Cardiac muscle cell (in vitro differentiated cells and primary cell): ENCODE measurements at regions not wholly inside any gene's neighbourhood (a gene's known extent, or its start where the extent isn't known, plus 50 kb on each side); places are given as distances from the start of the nearest gene placed in this dataset.
"Not testable (repeated sequence)": the region's sequence is repeated elsewhere in the genome, so short reads cannot be mapped to it uniquely, and the experiment has no call there.

Experiments
- DNase-seq, 2 donors: peaks; one replicate each; pipeline versions ENCODE4 v3.0.0 to v3.0.0-alpha.2; 2010 to 2017; ENCODE audit warnings: low read depth in 1 of 2, low spot score in 1 of 2
- H3K27ac ChIP-seq: fragments of 200-600 bp; sonication (generic); 2 replicates; pipeline ENCODE4 v1.5.1; 2016
- H3K27me3 ChIP-seq: fragments of 200-600 bp; sonication (generic); 2 replicates; pipeline ENCODE4 v1.6.0; 2016; ENCODE audit warnings: control low read depth
- H3K36me3 ChIP-seq: fragments of 200-600 bp; sonication (generic); 2 replicates; pipeline ENCODE4 v1.5.1; 2016; ENCODE audit warnings: control low read depth
- H3K4me1 ChIP-seq: fragments of 200-600 bp; sonication (generic); 2 replicates; pipeline ENCODE4 v1.8.1; 2017; ENCODE audit warnings: low read depth, mild to moderate bottlenecking, mixed run types
- H3K4me3 ChIP-seq: fragments of 200-600 bp; sonication (generic); 2 replicates; pipeline ENCODE4 v1.5.1; 2016; ENCODE audit warnings: mild to moderate bottlenecking
- H3K9me3 ChIP-seq: fragments of 200-600 bp; sonication (generic); 2 replicates; pipeline ENCODE4 v1.5.1; 2017; ENCODE audit warnings: low read depth, mild to moderate bottlenecking, control low read depth
- CTCF ChIP-seq: IDR thresholded peaks from 2 replicates; pipeline ENCODE4 v1.5.1; 2012; ENCODE audit warnings: low read depth, mild to moderate bottlenecking, low read length

DNA sequence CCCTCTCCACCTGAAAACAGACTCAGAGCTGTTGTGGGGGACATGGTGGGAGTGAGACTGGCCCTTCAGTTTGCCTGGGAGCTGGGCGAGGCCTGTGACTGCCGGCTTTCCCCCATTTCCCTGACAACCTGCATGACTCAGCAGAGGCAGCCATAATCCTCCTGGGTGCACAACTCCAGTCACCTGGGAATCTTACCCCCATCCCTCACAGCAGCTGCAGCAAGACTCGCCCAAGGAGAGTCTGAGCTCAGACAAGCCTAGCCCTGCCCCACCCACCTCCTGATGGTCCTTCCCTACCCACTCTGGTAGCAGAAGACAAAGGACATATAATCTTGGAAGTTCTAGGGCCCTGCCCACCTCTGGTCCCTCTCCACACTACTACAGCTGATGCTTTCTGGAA lies 207.3 kb upstream of the ARID2 start:
- TF ChIP-seq CTCF: no peak
- no peak for DNase-seq
- Histone ChIP-seq H3K4me3 (no peak overlapping the region), H3K27ac (no peak overlapping the region), H3K36me3 (no peaks in the 10 kb centered on the region), H3K9me3 (no peaks in the 10 kb centered on the region), H3K27me3 (no peaks in the 10 kb centered on the region), H3K4me1 (no peaks in the 10 kb centered on the region)

- H3K27me3 ChIP-seq, H3K36me3 ChIP-seq, H3K4me3 ChIP-seq: not testable (repeated sequence)
These were observed 202.7 kb upstream of the ARID2 start for GRCh38 chr12:45526823-45527222.

DNA sequence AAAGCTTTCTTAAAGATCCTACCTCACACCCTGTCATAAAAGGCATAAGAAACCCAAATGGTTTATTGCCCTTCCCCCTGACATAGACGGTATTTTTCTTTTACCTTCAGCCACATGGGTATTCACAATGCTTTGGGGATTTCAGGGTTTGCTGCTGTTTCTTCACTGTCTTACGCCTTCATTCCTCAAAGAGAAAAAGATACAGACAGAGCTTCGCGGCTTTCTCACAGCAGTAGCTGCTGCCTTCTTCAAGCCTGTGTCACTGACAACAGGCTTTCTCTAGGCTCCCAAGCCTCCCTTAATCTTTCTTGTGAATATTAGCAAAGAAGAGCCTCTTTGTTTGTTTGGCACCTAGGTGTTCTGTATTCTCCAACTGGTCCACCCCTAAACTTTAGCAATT lies 197.4 kb upstream of the ARID2 start:
- no peaks in the 10 kb centered on the region for H3K27me3 ChIP-seq
- no peak overlapping the region for H3K4me3 ChIP-seq
- H3K9me3 ChIP-seq: no peaks in the 10 kb centered on the region
- H3K36me3 ChIP-seq: no peaks in the 10 kb centered on the region
- H3K27ac ChIP-seq: no peak overlapping the region
- no peak for TF ChIP-seq CTCF
- peaks cover 4% of the 10 kb centered on the region for H3K4me1 ChIP-seq
- peak in 1 of 2 donors; percentile 14 for DNase-seq

More at GRCh38 chr12:45526823-45527222, 202.7 kb upstream of the ARID2 start:
- not testable (repeated sequence) for H3K9me3 ChIP-seq, H3K4me1 ChIP-seq, H3K27ac ChIP-seq, DNase-seq

GRCh38 chr12:45535610-45536180 lies 193.8 kb upstream of the ARID2 start:
- no peaks in the 10 kb centered on the region for H3K36me3 ChIP-seq
- no peaks in the 10 kb centered on the region for H3K27me3 ChIP-seq
- no peaks in the 10 kb centered on the region for H3K9me3 ChIP-seq
- H3K4me1 ChIP-seq: peaks cover 4% of the 10 kb centered on the region
- no peak overlapping the region for H3K4me3 ChIP-seq
- TF ChIP-seq CTCF: no peak
- DNase-seq: no peak
- no peak overlapping the region for H3K27ac ChIP-seq

DNA sequence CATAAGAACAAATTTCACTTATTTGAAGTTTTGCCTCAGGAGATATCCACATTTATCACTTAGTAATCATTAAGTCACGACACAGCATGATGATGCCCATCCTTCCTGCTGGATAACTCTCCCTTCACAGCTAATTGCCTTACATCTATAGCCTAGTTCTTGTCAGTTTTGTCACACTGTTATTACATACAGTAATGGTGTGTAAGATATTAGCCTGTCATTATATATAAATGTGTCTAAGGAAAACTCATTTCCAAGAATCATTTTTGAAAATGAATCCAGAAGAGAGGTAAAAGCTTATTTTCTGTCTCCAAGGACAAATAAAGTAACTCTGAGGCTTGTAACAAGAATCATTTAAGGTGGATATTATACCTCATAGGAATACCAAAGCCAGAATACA lies 193.2 kb upstream of the ARID2 start:
- no peaks in the 10 kb centered on the region for H3K36me3 ChIP-seq
- H3K4me3 ChIP-seq: no peak overlapping the region
- no peak overlapping the region for H3K27ac ChIP-seq
- H3K27me3 ChIP-seq: no peaks in the 10 kb centered on the region
- H3K9me3 ChIP-seq: no peaks in the 10 kb centered on the region
- TF ChIP-seq CTCF: no peak
- no peak for DNase-seq
- H3K4me1 ChIP-seq: peaks cover 4% of the 10 kb centered on the region

DNA sequence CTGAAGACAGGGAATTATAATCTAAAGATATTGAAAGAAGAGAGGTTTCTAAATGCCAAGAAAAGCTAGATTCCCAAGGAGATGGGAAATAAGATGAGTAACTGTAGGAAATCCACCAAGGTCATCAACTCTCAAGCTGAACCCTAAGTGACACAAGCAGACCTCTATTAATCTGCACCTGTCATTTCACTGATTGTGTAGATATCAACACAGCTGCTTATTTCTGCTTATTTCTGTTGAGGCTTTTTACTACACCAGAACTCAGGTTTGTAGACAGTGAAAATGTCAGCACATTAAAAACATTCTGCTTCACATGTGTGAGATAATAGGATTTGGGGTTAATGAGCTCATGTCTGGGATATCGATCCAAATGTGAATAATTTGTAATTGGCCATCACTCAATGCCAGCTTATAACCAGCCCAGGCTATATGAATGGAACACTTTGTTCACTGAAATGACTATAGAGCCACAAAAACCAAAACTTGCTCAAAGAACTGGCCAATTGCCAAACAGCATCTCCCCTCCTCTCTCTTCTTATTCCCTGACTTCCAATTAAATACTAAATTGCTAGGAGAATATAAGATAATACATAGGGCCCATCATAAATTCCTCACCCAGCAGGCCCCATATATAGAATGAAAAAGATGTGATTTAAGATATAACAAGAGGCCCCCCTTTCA lies 188.7 kb upstream of the ARID2 start:
- Histone ChIP-seq H3K27me3 (no peaks in the 10 kb centered on the region), H3K4me1 (no peaks in the 10 kb centered on the region), H3K9me3 (no peaks in the 10 kb centered on the region), H3K27ac (no peak overlapping the region), H3K4me3 (no peak overlapping the region), H3K36me3 (no peaks in the 10 kb centered on the region)
- DNase-seq: no peak
- no peak for TF ChIP-seq CTCF
